ENCODE measurements at regions not wholly inside any gene's neighbourhood (a gene's known extent, or its start where the extent isn't known, plus 50 kb on each side); places are given as distances from the start of the nearest gene placed in this dataset.

DNA sequence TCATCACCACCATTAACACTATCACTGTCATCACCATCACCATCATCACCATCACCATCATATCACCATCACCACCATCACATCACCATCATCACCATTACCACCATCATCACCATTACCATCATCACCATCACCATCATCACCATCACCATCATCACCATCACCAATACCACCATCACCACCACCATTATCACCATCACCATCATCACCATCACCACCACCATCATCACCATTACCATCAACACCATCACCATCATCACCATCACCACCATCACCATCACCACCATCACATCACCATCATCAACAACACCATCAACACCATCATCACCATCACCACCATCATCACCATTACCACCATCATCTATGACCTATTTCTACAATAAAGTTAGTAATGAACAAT lies 86.1 kb upstream of the PDE10A start:
- TF ChIP-seq, protein P1, sequence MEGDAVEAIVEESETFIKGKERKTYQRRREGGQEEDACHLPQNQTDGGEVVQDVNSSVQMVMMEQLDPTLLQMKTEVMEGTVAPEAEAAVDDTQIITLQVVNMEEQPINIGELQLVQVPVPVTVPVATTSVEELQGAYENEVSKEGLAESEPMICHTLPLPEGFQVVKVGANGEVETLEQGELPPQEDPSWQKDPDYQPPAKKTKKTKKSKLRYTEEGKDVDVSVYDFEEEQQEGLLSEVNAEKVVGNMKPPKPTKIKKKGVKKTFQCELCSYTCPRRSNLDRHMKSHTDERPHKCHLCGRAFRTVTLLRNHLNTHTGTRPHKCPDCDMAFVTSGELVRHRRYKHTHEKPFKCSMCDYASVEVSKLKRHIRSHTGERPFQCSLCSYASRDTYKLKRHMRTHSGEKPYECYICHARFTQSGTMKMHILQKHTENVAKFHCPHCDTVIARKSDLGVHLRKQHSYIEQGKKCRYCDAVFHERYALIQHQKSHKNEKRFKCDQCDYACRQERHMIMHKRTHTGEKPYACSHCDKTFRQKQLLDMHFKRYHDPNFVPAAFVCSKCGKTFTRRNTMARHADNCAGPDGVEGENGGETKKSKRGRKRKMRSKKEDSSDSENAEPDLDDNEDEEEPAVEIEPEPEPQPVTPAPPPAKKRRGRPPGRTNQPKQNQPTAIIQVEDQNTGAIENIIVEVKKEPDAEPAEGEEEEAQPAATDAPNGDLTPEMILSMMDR (conservative IDR thresholded peaks at IDR 0.05 in 1 of 2, IDR thresholded peaks at IDR 0.05 in 1 of 2; ENCODE audit: extremely low read depth in 1 of 2, insufficient read depth in 1 of 2, low read depth in 1 of 2, low read length in 2 of 2), result no peak
- TF ChIP-seq EZH2 (IDR thresholded peaks at IDR 0.05; ENCODE audit: borderline replicate concordance, low read length), result no peak

Data from mammary epithelial cell (primary cell).